Psoas muscle (tissue), 7 donors: ENCODE measurements at regions not wholly inside any gene's neighbourhood (a gene's known extent, or its start where the extent isn't known, plus 50 kb on each side); places are given as distances from the start of the nearest gene placed in this dataset.

Experiments used
- ATAC-seq, 4 donors: fragments of 200-7000 bp; cut with Tn5 transposase; one replicate each; pipeline ENCODE4 v1.9.1; 2020; ENCODE audit warnings: moderate library complexity in 3 of 4, mild to moderate bottlenecking in 2 of 4
- DNase-seq, 2 donors: peaks; one replicate each; pipeline ENCODE4 v3.0.0-alpha.2; 2020
- H3K27ac ChIP-seq: fragments of 200-600 bp; one replicate; pipeline ENCODE4 v1.8.0; 2022
- H3K27me3 ChIP-seq, 3 donors: fragments of 200-600 bp in 1 of 3; one replicate each; pipeline versions ENCODE4 v1.6.1 to v1.8.0; 2013 to 2022; ENCODE audit warnings: low read length in 2 of 3, mild to moderate bottlenecking in 2 of 3, moderate library complexity in 1 of 3; ENCODE audit not compliant: insufficient read depth in 3 of 3
- H3K36me3 ChIP-seq, 2 donors: fragments of 200-600 bp in 1 of 2; one replicate each; pipeline versions ENCODE4 v1.6.1 to v1.8.0; 2013 to 2022; ENCODE audit warnings: low read depth in 1 of 2, mild to moderate bottlenecking in 1 of 2, moderate library complexity in 1 of 2; ENCODE audit not compliant: insufficient read depth in 1 of 2
- H3K4me1 ChIP-seq: fragments of 200-600 bp; one replicate; pipeline ENCODE4 v1.8.0; 2022
- H3K4me3 ChIP-seq: fragments of 200-600 bp; one replicate; pipeline ENCODE4 v1.8.0; 2022; ENCODE audit warnings: mild to moderate bottlenecking
- H3K9me3 ChIP-seq: fragments of 200-600 bp; one replicate; pipeline ENCODE4 v1.8.0; 2022
- WGBS, 3 donors: extraction: QIAGEN DNeasy Blood & Tissue Kit; methylation state at CpG; one replicate each; pipeline versions ENCODE4 v1.1.6 to v1.1.7; 2013; 5-methylcytosine and 5-hydroxymethylcytosine counted together
- intact Hi-C, 2 donors: fragments of 100-400 bp; cut with DNase I; formaldehyde crosslinking; loops; one replicate each; pipeline versions ENCODE4 v1.11.0 to v1.14.2; 2022
- TF ChIP-seq, protein P1 (sequence below): fragments of 200-600 bp; IDR thresholded peaks from one replicate; pipeline ENCODE4 v1.8.0; 2022; ENCODE audit warnings: antibody characterized with exemption
- donor health status: healthy with polysubstance abuse.
- donor health status: DM: no; HTN: no; CAD: no; lungs with moderate emphysema.
- donor health status: Bipolar disorder and iron deficiency.
- donor health status: healthy.
- donor health status: DM: yes; HTN: yes; CAD: no.
- donor health status: DM: no; HTN: no; CAD: no.
- donor health status: DM: yes; HTN: yes; CAD: no.

DNA sequence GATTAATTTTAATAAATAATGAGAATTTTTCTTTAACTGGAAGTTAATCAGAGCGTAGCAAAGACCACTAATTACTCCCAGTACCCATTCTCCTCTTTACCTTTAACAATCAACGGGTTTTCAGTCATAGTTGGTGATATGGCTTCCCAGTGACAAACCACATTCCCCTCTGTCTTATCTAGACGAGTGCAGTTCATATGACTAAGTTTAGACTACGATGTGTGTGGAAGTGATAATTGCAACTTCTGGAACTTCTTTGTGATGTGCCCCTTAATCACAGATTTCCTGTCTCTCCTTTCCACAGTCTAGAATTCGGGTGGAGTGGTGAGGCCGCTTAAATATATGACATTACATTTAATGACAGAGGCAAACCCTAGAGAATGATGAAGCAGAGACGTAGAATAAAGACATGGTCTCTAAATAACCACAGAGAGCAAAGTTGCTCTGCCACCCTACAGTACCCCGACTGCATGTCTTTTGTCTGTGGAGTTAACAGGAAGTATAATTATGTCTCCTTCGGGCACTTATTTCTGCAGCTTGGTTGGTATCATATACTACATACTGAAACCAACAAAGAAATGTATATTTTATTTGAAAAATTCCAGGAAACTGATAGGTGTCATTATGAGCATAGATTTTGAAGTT lies 693.3 kb upstream of the CDH7 start:
- no peaks in the 10 kb centered on the region for H3K27me3 ChIP-seq
- no peak overlapping the region for H3K4me3 ChIP-seq
- DNase-seq (no peak), ATAC-seq (no peak)
- H3K36me3 ChIP-seq: no peaks in the 10 kb centered on the region
- 68 to 75% (median 75%) methylated on average over 9 of the region's 9 CpGs for WGBS, 3 donors
- H3K4me1 ChIP-seq: no peaks in the 10 kb centered on the region
- no peak overlapping the region for H3K27ac ChIP-seq
- TF ChIP-seq, protein P1, sequence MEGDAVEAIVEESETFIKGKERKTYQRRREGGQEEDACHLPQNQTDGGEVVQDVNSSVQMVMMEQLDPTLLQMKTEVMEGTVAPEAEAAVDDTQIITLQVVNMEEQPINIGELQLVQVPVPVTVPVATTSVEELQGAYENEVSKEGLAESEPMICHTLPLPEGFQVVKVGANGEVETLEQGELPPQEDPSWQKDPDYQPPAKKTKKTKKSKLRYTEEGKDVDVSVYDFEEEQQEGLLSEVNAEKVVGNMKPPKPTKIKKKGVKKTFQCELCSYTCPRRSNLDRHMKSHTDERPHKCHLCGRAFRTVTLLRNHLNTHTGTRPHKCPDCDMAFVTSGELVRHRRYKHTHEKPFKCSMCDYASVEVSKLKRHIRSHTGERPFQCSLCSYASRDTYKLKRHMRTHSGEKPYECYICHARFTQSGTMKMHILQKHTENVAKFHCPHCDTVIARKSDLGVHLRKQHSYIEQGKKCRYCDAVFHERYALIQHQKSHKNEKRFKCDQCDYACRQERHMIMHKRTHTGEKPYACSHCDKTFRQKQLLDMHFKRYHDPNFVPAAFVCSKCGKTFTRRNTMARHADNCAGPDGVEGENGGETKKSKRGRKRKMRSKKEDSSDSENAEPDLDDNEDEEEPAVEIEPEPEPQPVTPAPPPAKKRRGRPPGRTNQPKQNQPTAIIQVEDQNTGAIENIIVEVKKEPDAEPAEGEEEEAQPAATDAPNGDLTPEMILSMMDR: no peak
- H3K9me3 ChIP-seq: no peaks in the 10 kb centered on the region
- intact Hi-C loops: no loop called here

DNA sequence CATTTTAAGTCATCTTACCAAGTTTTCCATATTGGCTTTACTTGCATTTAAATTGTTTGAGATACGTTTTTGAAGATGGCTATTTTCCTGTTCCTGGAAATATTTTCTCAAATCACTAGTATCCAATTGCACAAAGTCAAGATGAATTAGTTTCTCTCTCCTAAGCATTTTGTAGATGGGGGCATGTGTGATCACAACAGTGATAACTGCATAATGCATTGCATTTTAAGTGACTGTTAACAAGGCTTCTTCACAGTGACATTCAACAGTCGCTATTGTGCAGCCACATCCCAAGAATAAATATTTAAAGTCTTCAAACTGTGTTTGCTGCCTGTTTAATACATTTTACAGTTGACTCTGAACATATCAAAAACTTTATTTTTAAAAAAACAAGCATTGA lies 694.2 kb upstream of the CDH7 start:
- Histone ChIP-seq H3K27ac (no peak overlapping the region), H3K4me3 (no peak overlapping the region), H3K9me3 (no peaks in the 10 kb centered on the region), H3K4me1 (no peaks in the 10 kb centered on the region), H3K36me3 (no peaks in the 10 kb centered on the region), H3K27me3 (no peaks in the 10 kb centered on the region)
- DNase-seq (no peak), ATAC-seq (no peak)
- TF ChIP-seq, protein P1: no peak
- 82 to 89% (median 83%) methylated on average over 2 of the region's 2 CpGs for WGBS, 3 donors
- intact Hi-C loops: no loop called here

DNA sequence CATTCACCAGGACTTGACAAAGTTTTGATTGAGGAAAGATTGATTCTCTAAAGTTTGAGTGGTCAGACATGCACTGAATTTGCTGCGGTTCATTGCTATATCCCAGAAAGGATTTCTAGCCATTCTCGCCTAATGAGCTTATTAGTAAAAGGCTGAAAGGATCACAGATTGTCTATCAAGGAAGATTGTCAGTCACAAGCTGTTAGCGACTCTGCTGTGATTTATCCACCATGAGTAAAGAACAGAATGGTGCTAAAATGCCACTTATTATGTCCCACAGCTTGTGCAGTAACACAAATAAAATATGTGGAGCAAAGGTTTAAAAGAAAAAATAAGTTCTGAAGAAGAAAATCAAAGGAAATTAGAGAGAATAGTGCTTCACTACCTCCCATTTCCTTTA lies 701.2 kb upstream of the CDH7 start:
- Histone ChIP-seq H3K27ac (no peak overlapping the region), H3K4me3 (no peak overlapping the region), H3K36me3 (no peaks in the 10 kb centered on the region), H3K27me3 (no peaks in the 10 kb centered on the region), H3K9me3 (no peaks in the 10 kb centered on the region), H3K4me1 (no peaks in the 10 kb centered on the region)
- 72 to 82% (median 76%) methylated on average over 3 of the region's 3 CpGs for WGBS, 3 donors
- ATAC-seq (no peak), DNase-seq (no peak)
- intact Hi-C loops: no loop called here
- TF ChIP-seq, protein P1: no peak

DNA sequence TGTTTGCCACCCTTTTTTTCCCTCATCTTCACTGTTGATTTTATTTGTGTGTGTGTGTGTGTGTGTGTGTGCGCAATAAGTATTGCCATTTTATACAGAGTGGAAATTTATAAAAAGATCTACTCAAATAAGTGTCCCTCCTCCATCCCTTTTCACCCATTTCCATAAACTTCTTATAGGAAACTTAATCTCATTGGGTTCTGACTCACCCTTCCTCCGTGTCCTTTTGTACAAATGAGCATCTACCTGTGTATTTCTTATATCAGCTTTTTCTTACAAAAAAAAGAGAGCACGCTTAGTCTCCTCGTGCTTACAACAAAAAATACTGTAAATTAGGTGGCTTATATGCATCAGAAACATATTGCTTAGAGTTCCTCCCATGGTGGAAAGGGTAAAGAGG lies 711.2 kb upstream of the CDH7 start:
- 88 to 91% (median 89%) methylated on average over 4 of the region's 4 CpGs for WGBS, 3 donors
- intact Hi-C loops: no loop called here
- no peak for DNase-seq
- ATAC-seq: no peak
- no peak overlapping the region for H3K27ac ChIP-seq
- H3K4me3 ChIP-seq: no peak overlapping the region
- no peaks in the 10 kb centered on the region for H3K9me3 ChIP-seq
- no peaks in the 10 kb centered on the region for H3K36me3 ChIP-seq
- TF ChIP-seq, protein P1: no peak
- H3K4me1 ChIP-seq: no peaks in the 10 kb centered on the region
- no peaks in the 10 kb centered on the region for H3K27me3 ChIP-seq

DNA sequence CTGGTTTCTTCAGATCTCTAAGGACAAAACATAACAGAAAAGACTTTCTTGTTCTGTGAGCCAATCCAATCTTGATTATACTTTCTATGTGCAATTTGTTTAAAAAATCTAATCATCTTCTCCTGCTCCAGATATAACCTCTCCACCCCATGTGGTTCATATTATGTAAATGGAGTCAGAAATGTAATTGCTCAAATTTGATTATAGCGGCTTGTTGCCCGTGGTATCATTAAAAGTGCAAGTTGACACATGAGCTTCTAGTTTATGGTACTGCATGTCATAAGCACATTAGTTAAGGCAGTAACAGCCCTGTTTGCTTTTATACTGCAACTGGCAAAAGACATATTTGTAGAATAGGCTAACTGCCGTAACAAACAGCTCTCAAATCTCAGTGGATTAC lies 715.1 kb upstream of the CDH7 start:
- intact Hi-C loops: no loop called here
- no peaks in the 10 kb centered on the region for H3K4me1 ChIP-seq
- DNase-seq (no peak), ATAC-seq (no peak)
- no peaks in the 10 kb centered on the region for H3K27me3 ChIP-seq
- H3K4me3 ChIP-seq: no peak overlapping the region
- TF ChIP-seq, protein P1: no peak
- H3K36me3 ChIP-seq: no peaks in the 10 kb centered on the region
- H3K27ac ChIP-seq: no peak overlapping the region
- H3K9me3 ChIP-seq: no peaks in the 10 kb centered on the region
- WGBS, 3 donors: 24 to 36% (median 26%) methylated on average over 3 of the region's 3 CpGs
